ENCODE measurements at regions not wholly inside any gene's neighbourhood (a gene's known extent, or its start where the extent isn't known, plus 50 kb on each side); places are given as distances from the start of the nearest gene placed in this dataset.

GRCh38 chr1:227445092-227445674 is 118.2 kb upstream of the ZNF678 start:
- no peak overlapping the region for H3K9ac ChIP-seq (replicated peaks; ENCODE audit: extremely low read depth, insufficient read depth, low read length)
- H3K36me3 ChIP-seq (ENCODE audit: control insufficient read depth in 2 of 2, extremely low read depth in 1 of 2, insufficient read depth in 2 of 2, low read length in 2 of 2), result no peaks in the 10 kb centered on the region
- H3K4me1 ChIP-seq (ENCODE audit: control insufficient read depth, extremely low read depth, insufficient read depth, low read length), result peaks cover 10% of the 10 kb centered on the region
- no peaks in the 10 kb centered on the region for H3K27me3 ChIP-seq (ENCODE audit: control insufficient read depth in 2 of 2, insufficient read depth in 2 of 2, low read length in 2 of 2)
- H3K9me1 ChIP-seq (replicated peaks; ENCODE audit: control insufficient read depth, extremely low read depth, insufficient read depth, low read length), result no peaks in the 10 kb centered on the region
- no peaks in the 10 kb centered on the region for H3K9me3 ChIP-seq (replicated peaks; ENCODE audit: control insufficient read depth, insufficient read depth, low read length)
- no peak overlapping the region for H3K27ac ChIP-seq (ENCODE audit: insufficient read depth, low read depth, low read length)
- H3K4me3 ChIP-seq (replicated peaks in 1 of 3; ENCODE audit: insufficient read depth in 1 of 3, low read depth in 1 of 3, low read length in 3 of 3), result no peak overlapping the region
- TF ChIP-seq MAX (IDR thresholded peaks at IDR 0.05; ENCODE audit: insufficient read depth, insufficient read length), result no peak
- TF ChIP-seq POLR2A (IDR thresholded peaks at IDR 0.05; ENCODE audit: low read depth, low read length), result no peak
- no peak for TF ChIP-seq MYC (IDR thresholded peaks at IDR 0.05; ENCODE audit: low read depth, low read length)
- no peak for TF ChIP-seq JUN (IDR thresholded peaks at IDR 0.05; ENCODE audit: borderline replicate concordance, insufficient read depth, insufficient read length, low read depth)
- TF ChIP-seq CTCF (IDR thresholded peaks at IDR 0.05; ENCODE audit: extremely low read depth in 1 of 2, insufficient read depth in 1 of 2, low read depth in 1 of 2, low read length in 2 of 2), result no peak
- TF ChIP-seq GATA2 (IDR thresholded peaks at IDR 0.05; ENCODE audit: insufficient read depth, insufficient read length, low read depth, low read length), result no peak
- H2AFZ ChIP-seq (ENCODE audit: low read depth, low read length), result no peak overlapping the region
- intact Hi-C loops (cut with micrococcal nuclease), result loop anchor here (5.0 kb wide), 1 partner anchor 898 kb away; the partner anchor contains the start of gene STUM
- FAIRE-seq (no peak), DNase-seq (ENCODE audit: low read depth, low spot score) (no peak)
- ChIA-PET CTCF (interaction anchor here (1.9 kb wide), 1 partner anchor 533 kb away, joined by 5 read pairs; no protein-coding TSS in a partner anchor), POLR2A (no interaction called here)
- H3K79me2 ChIP-seq (ENCODE audit: control insufficient read depth, insufficient read depth, low read length), result no peaks in the 10 kb centered on the region
- BruUV-seq (replicated peaks), result no TSS peak
- dilution Hi-C loops (cut with MboI; ENCODE audit: extremely low pct_ligation_motif_present, low sequenced_read_pairs), result loop anchor here (25.0 kb wide), 1 partner anchor 133 kb away; the partner anchor contains the start of gene CDC42BPA
- H4K20me1 ChIP-seq (replicated peaks; ENCODE audit: control insufficient read depth, extremely low read depth, insufficient read depth, low read length), result no peaks in the 10 kb centered on the region
- H3K4me2 ChIP-seq (ENCODE audit: insufficient read depth, low read length), result no peak overlapping the region

Measured in endothelial cell of umbilical vein (primary cell).